ENCODE measurements at regions not wholly inside any gene's neighbourhood (a gene's known extent, or its start where the extent isn't known, plus 50 kb on each side); places are given as distances from the start of the nearest gene placed in this dataset.
A peak's percentile ranks its signal among the peaks of the same experiment; 100 is the strongest.

DNA sequence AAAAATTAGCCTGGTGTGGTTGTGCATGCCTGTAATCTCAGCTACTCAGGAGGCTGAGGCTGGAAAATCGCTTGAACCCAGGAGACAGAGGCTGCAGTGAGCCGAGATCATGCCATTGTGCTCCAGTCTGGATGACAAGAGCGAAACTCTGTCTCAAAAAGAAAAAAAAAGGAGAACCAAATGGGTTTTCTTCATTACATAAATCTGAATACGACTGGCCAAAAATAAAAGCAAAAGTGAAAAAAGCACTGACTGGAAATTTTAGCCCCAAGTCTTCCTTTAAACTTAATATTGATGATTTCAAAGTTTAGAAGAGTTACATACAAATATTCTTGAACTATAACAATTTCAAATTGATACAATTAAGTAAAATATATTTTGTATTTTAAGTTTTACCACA is 249.5 kb upstream of the STARD13 start:
- peak; percentile 23 for DNase-seq (ENCODE audit: low read depth)
- TF ChIP-seq, protein P1, sequence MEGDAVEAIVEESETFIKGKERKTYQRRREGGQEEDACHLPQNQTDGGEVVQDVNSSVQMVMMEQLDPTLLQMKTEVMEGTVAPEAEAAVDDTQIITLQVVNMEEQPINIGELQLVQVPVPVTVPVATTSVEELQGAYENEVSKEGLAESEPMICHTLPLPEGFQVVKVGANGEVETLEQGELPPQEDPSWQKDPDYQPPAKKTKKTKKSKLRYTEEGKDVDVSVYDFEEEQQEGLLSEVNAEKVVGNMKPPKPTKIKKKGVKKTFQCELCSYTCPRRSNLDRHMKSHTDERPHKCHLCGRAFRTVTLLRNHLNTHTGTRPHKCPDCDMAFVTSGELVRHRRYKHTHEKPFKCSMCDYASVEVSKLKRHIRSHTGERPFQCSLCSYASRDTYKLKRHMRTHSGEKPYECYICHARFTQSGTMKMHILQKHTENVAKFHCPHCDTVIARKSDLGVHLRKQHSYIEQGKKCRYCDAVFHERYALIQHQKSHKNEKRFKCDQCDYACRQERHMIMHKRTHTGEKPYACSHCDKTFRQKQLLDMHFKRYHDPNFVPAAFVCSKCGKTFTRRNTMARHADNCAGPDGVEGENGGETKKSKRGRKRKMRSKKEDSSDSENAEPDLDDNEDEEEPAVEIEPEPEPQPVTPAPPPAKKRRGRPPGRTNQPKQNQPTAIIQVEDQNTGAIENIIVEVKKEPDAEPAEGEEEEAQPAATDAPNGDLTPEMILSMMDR (IDR thresholded peaks at IDR 0.05; ENCODE audit: insufficient read depth, low read depth, low read length, missing control alignments): no peak
- H3K4me3 ChIP-seq (ENCODE audit: low read depth, low read length): no peak overlapping the region; the same call in 1 of the 2 replicates

DNA sequence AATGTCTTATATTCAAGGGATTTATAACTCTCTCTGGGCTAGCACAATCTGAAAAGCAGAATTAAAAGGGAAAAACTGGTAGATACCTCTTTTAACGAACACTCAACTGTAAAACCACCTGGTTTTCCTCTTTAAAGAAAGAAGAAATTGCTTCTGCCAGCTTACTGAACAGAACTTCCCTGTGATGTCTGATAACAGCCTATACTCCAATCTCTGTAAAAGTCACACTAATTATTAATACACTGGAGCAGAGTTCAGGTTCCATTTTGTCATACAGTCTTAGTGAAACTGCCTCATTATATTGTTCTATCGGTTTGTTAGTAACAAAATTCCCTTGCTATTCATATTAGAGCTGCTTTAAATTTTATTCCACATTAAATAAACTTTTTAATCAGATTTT is 251.0 kb upstream of the STARD13 start:
- TF ChIP-seq, protein P1 (IDR thresholded peaks at IDR 0.05; ENCODE audit: insufficient read depth, low read depth, low read length, missing control alignments): no peak
- no peak for DNase-seq (ENCODE audit: low read depth)

DNA sequence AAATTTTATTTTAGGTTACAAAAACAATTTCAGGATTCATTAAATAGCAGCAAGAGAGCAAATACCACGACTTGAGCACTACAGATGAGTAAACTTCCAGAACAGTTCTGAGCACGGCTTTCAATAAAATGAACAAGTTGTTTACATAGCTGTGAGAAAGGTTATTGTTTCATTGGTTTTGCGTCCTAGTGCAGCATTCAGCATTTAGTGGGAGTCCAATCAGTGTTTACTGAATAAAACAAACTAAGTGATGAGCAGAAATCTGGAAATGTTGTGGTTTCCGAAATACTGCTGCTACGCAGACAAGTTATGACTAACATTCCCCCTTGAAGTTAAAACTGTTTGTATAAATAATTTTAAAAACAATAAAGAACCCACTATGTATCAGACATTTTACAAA is 251.5 kb upstream of the STARD13 start:
- DNase-seq (ENCODE audit: low read depth): no peak
- TF ChIP-seq, protein P1 (IDR thresholded peaks at IDR 0.05; ENCODE audit: insufficient read depth, low read depth, low read length, missing control alignments): no peak
- no peak overlapping the region for H3K4me3 ChIP-seq (ENCODE audit: low read depth, low read length)

More for the DNA sequence above, 251.0 kb upstream of the STARD13 start:
- no peak overlapping the region for H3K4me3 ChIP-seq (ENCODE audit: low read depth, low read length)

DNA sequence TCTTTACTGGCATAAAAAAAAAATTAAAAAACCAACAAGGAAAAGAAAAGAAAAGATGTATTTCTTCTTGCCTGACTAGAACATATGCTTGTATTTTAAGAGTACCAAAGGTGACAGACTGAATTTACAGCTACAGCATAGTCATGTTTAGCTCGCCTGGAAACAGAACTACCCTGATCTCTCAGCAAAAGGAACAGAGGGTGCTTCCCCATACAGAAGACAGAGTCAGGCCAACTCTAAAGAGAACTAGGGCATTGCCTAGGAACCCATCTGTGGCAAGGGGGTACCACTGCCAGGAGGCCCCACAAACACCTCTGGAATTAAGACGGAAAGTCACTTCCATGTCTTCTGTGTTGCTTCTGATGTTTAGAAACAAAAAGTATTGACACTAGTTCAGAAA is 252.1 kb upstream of the STARD13 start:
- TF ChIP-seq, protein P1 (IDR thresholded peaks at IDR 0.05; ENCODE audit: insufficient read depth, low read depth, low read length, missing control alignments): no peak
- DNase-seq (ENCODE audit: low read depth): no peak

DNA sequence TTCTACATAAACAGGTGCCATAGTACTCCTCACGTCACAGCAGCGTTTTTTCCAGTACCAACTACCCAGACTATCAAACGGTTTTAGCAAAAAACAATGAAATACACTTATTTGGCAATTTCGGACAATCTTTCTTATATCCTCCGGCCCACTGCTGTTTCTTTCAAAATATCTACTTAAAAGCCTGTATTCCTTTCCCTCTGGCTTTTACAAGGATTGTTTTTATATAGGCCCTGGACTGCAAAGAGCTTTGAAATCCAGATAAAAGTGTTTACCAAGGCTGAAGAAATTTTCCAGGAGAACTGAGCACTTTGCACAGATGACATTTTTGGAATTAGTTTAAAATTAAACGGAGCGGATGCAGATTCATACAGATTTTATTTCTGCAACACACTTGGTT is 255.9 kb upstream of the STARD13 start:
- H3K4me3 ChIP-seq (ENCODE audit: low read depth, low read length): peak overlapping the region; percentile 73
- TF ChIP-seq, protein P1 (IDR thresholded peaks at IDR 0.05; ENCODE audit: insufficient read depth, low read depth, low read length, missing control alignments): no peak
- DNase-seq (ENCODE audit: low read depth): no peak

More for the DNA sequence above, 252.1 kb upstream of the STARD13 start:
- no peak overlapping the region for H3K4me3 ChIP-seq (ENCODE audit: low read depth, low read length)

DNA sequence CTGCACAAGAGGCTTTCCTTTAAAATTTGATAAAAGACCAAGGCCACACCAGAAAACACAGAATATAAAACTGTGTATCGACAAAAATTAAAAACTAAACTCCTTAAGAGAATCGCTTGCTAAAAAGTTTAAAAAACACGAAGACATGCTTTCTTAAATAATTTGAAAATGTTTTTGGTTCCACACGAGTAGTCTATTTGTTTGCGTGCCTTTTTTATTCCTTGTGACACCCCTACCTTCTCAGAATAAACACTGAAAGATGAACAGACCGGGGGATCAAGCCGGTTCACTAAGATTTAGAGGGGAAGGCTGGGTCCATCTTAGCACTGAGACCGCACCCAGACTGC is 256.4 kb upstream of the STARD13 start:
- peak overlapping the region; percentile 73 for H3K4me3 ChIP-seq (ENCODE audit: low read depth, low read length)
- no peak for DNase-seq (ENCODE audit: low read depth)
- TF ChIP-seq, protein P1 (IDR thresholded peaks at IDR 0.05; ENCODE audit: insufficient read depth, low read depth, low read length, missing control alignments): no peak

DNA sequence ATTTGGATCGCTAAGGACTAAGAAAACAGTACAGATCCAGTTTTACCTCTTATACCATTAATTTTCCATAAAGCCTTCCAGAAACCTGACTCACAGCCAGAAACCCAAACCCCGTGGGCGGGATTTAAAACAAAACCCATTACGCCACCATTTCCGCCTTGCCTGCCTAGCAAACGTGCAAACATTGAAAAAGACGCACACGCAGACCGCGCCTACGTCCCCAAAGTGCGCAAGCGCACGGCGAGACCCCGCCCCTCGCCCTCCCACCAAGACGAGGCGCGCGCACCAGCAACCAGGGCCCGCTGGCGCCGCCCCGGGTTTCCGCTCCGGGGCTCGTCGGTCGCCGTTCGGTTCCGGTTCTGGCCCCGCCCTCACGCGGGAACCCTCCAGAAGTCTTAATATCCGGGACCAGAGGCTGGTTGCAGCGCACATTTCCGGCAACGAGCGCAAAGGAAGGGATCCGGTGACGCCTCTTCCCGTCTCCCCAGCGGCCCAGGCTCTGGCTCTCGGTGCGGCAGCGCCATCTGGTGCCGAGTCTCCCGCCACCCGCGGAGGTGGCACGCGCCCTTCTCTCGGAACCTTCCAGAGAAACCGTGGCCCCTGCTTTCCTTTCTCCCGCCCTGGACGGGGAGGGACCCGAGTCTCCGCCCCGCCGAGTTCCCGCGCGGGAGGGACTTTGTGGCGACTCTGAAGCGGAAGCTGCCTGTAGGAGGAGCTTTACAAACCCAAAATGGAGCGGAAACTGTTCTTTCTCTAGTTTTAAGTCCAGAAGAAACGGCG is 256.9 kb upstream of the STARD13 start:
- TF ChIP-seq, protein P1 (IDR thresholded peaks at IDR 0.05; ENCODE audit: insufficient read depth, low read depth, low read length, missing control alignments): peak; percentile 83
- H3K4me3 ChIP-seq (ENCODE audit: low read depth, low read length): peak overlapping the region; percentile 88
- peak; percentile 100 for DNase-seq (ENCODE audit: low read depth)

Data from GM12865 (cell line).